RWPE1 (cell line): ENCODE measurements at regions not wholly inside any gene's neighbourhood (a gene's known extent, or its start where the extent isn't known, plus 50 kb on each side); places are given as distances from the start of the nearest gene placed in this dataset.
"Not testable (repeated sequence)": the region's sequence is repeated elsewhere in the genome, so short reads cannot be mapped to it uniquely, and the experiment has no call there.

Experiments
- CTCF ChIA-PET: fragments of 350-600 bp; sonication (Branson Sonifier 250); formaldehyde crosslinking; extraction: SDS; loops from one replicate; lab custom pipeline; 2021; lab: Yijun Ruan, JAX
- POLR2A ChIA-PET: fragments of 400-600 bp; formaldehyde crosslinking; extraction: SDS; loops from one replicate; lab custom pipeline; 2020; ENCODE audit warnings: antibody characterized with exemption; ENCODE audit not compliant: low non-redundant PET; lab: Yijun Ruan, JAX
- DNase-seq: peaks from one replicate; pipeline ENCODE4 v3.0.0; 2012; ENCODE audit warnings: low spot score
- H3K27ac ChIP-seq: fragments of 450-650 bp; 2 replicates; pipeline ENCODE4 v1.5.1; 2017
- CTCF ChIP-seq: fragments of 450-650 bp; conservative IDR thresholded peaks from 2 replicates; pipeline ENCODE4 v1.5.1; 2017; ENCODE audit warnings: low read depth, mild to moderate bottlenecking

DNA sequence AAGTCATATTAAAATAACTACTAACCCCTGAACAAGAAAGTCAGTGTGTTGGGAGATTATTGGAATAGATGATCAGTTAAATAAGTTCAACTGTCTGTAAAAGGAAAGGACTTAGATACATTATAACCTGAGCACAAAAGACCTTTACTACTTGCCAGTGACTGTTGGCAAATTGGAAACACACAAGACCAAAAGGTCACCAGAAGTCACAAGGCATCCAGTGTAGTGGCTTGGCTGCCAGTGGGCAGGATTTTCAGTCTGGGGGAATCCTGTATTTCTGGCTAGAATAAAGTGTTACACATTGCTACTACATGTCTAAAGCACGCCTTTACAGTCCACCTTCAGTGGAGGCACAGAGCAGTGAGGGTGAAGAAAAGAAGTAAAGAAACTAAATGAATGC, 108.3 kb upstream of the AR start:
- CTCF ChIA-PET = no interaction called here
- no peak overlapping the region for H3K27ac ChIP-seq
- TF ChIP-seq CTCF = no peak
- DNase-seq = no peak
- POLR2A ChIA-PET = no interaction called here

- no peak for TF ChIP-seq CTCF
Measured at GRCh38 chrX:67436867-67437266, 107.0 kb upstream of the AR start.

DNA sequence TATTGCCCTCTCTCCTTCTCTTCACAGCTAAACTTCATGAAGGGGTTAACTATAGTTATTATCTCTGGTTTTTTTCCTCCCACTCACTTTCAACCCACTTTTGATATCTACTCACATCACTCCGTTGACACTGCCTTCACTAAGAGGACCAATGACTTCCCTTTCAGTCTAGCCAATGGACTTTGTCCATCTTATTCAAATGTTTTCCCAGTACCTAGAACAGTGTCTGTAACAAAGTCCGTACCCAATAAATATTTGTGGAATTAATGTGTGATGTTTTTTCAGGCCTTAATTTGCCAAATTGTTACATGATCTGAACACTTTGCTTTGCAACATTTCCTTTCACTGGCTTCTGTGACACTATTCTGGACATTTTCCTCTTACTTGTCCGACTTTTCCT, 106.0 kb upstream of the AR start:
- DNase-seq = no peak
- POLR2A ChIA-PET = no interaction called here

More at GRCh38 chrX:67436867-67437266, 107.0 kb upstream of the AR start:
- no peak overlapping the region for H3K27ac ChIP-seq
- CTCF ChIA-PET = interaction anchor here (0.6 kb wide), 1 partner anchor 1347 kb away, joined by 4 read pairs; no protein-coding TSS in a partner anchor
- DNase-seq = no peak
- POLR2A ChIA-PET = no interaction called here

GRCh38 chrX:67475259-67475658, 68.6 kb upstream of the AR start:
- POLR2A ChIA-PET, CTCF ChIA-PET, DNase-seq, H3K27ac ChIP-seq: not testable (repeated sequence)

More for the DNA sequence above, 106.0 kb upstream of the AR start:
- no peak overlapping the region for H3K27ac ChIP-seq
- CTCF ChIA-PET = no interaction called here
- TF ChIP-seq CTCF = no peak

DNA sequence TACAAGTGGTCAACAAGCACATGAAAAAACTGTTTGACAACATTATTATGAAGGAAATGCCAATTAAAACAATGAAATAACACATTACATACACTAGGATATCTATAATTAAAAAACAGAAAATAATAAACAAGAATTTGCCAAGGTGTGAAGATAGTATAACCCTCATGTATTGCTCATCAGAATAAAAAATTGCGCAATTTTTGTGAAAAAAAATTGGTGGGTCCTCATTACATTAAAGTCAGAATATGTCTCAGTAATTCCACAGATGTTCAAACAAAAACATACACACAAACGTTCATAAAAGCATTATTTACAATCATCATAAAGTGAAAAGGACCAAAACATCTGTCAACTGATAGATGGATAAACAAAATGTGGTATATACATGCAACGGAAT, 63.0 kb upstream of the AR start:
- no peak for DNase-seq
- TF ChIP-seq CTCF = no peak
- ChIA-PET POLR2A (no interaction called here), CTCF (no interaction called here)
- H3K27ac ChIP-seq = no peak overlapping the region
